ENCODE measurements at regions not wholly inside any gene's neighbourhood (a gene's known extent, or its start where the extent isn't known, plus 50 kb on each side); places are given as distances from the start of the nearest gene placed in this dataset.

- no peak for TF ChIP-seq CTCF (IDR thresholded peaks at IDR 0.05; ENCODE audit: extremely low read depth in 1 of 2, insufficient read depth in 1 of 2, low read depth in 1 of 2, low read length in 2 of 2)
- TF ChIP-seq POLR2AphosphoS5 (IDR thresholded peaks at IDR 0.05; ENCODE audit: insufficient read depth, low read depth, low read length) = no peak
Measured at GRCh38 chr9:87157366-87158031, 210.2 kb upstream of the GAS1 start.

Measured in endothelial cell of umbilical vein (primary cell).